MM.1S (cell line): ENCODE measurements at regions not wholly inside any gene's neighbourhood (a gene's known extent, or its start where the extent isn't known, plus 50 kb on each side); places are given as distances from the start of the nearest gene placed in this dataset.

Experiments
- CTCF ChIP-seq: fragments of 300-600 bp; sonication (generic); IDR thresholded peaks from 2 replicates; pipeline ENCODE4 v1.5.1; 2016; ENCODE audit warnings: antibody characterized with exemption, low read length, mixed read lengths
- EZH2 ChIP-seq: fragments of 300-600 bp; sonication (generic); optimal IDR thresholded peaks from 2 replicates; pipeline ENCODE3; 2017; ENCODE audit warnings: low read depth, mild to moderate bottlenecking, antibody characterized with exemption, low read length, mixed read lengths
- EZH2phosphoT487 ChIP-seq: fragments of 300-600 bp; sonication (generic); IDR thresholded peaks from 2 replicates; pipeline ENCODE4 v1.6.1; 2018; ENCODE audit warnings: antibody characterized with exemption, low read length

GRCh38 chrX:97858592-97858991, 974.9 kb downstream of the RPA4 start:
- TF ChIP-seq CTCF (no peak), EZH2 (no peak), EZH2phosphoT487 (no peak)
